ENCODE measurements at regions not wholly inside any gene's neighbourhood (a gene's known extent, or its start where the extent isn't known, plus 50 kb on each side); places are given as distances from the start of the nearest gene placed in this dataset.

- TF ChIP-seq EZH2 (IDR thresholded peaks at IDR 0.05; ENCODE audit: insufficient read depth, poor library complexity, severe bottlenecking) = no peak
- no peak for TF ChIP-seq EZH2phosphoT487 (IDR thresholded peaks at IDR 0.05; ENCODE audit: insufficient read depth, low read depth)
These were observed 58.4 kb upstream of the IRX3 start for GRCh38 chr16:54344646-54345630.

Data from GM23248 (cell line).